B cell (primary cell): ENCODE measurements at regions not wholly inside any gene's neighbourhood (a gene's known extent, or its start where the extent isn't known, plus 50 kb on each side); places are given as distances from the start of the nearest gene placed in this dataset.

Source experiments
- ATAC-seq: fragments of 200-7000 bp; cut with Tn5 transposase; one replicate; pipeline ENCODE4 v1.10.0; 2021; ENCODE audit warnings: low read depth, mild to moderate bottlenecking, moderate number of reproducible peaks, moderate library complexity
- CTCF ChIA-PET: fragments of 350-600 bp; sonication (Branson Sonifier 250); formaldehyde crosslinking; loops from one replicate; lab custom pipeline; 2021; ENCODE audit warnings: antibody characterized with exemption, inconsistent platforms; lab: Charles Lee
- POLR2A ChIA-PET: fragments of 350-600 bp; sonication (Branson Sonifier 250); formaldehyde crosslinking; loops from one replicate; lab custom pipeline; 2021; ENCODE audit warnings: antibody characterized with exemption; lab: Charles Lee
- DNase-seq: peaks from one replicate; pipeline ENCODE4 v3.0.0; 2013
- H2AFZ ChIP-seq: 2 replicates; pipeline ENCODE4 v1.6.1; 2012; ENCODE audit warnings: mild to moderate bottlenecking, low read depth, low read length; ENCODE audit not compliant: insufficient read depth, poor library complexity, severe bottlenecking
- H3K27ac ChIP-seq, 2 donors: 1 replicate in 1 of 2; 2 replicates in 1 of 2; pipeline ENCODE4 v1.5.1; 2012 to 2013; ENCODE audit warnings: low read length in 2 of 2, mild to moderate bottlenecking in 2 of 2, moderate library complexity in 1 of 2
- H3K27me3 ChIP-seq, 4 experiments: fragments of 200-600 bp in 1 of 4; sonication (generic) in 1 of 4; replicated peaks in 1 of 4; 1 replicate in 2 of 4; 2 replicates in 2 of 4; pipeline versions ENCODE4 v1.6.1 to v1.7.0; 2013 to 2016; ENCODE audit warnings: low read length in 3 of 4, mild to moderate bottlenecking in 2 of 4, mixed read lengths in 1 of 4, moderate library complexity in 1 of 4; ENCODE audit not compliant: insufficient read depth in 4 of 4, control insufficient read depth in 3 of 4; ENCODE audit errors: control extremely low read depth in 1 of 4
- H3K36me3 ChIP-seq, 2 experiments: replicated peaks in 1 of 2; 1 replicate in 1 of 2; 2 replicates in 1 of 2; pipeline versions ENCODE4 v1.6.1 to v1.7.1; 2013; ENCODE audit warnings: low read length in 1 of 2; ENCODE audit not compliant: insufficient read depth in 2 of 2, control insufficient read depth in 1 of 2; ENCODE audit errors: control extremely low read depth in 1 of 2, extremely low read depth in 1 of 2
- H3K4me1 ChIP-seq, 2 donors: fragments of 200-600 bp in 1 of 2; sonication (generic) in 1 of 2; 1 replicate in 1 of 2; 2 replicates in 1 of 2; pipeline versions ENCODE4 v1.5.1 to v1.6.1; 2013 to 2017; ENCODE audit warnings: low read length in 2 of 2; ENCODE audit not compliant: control insufficient read depth in 2 of 2, insufficient read depth in 2 of 2
- H3K4me2 ChIP-seq: replicated peaks from 2 replicates; pipeline ENCODE3; 2012; ENCODE audit warnings: mild to moderate bottlenecking, low read depth, low read length; ENCODE audit not compliant: poor library complexity, severe bottlenecking
- H3K4me3 ChIP-seq, 5 experiments: fragments of 200-600 bp in 1 of 5; sonication (generic) in 1 of 5; 1 replicate in 3 of 5; 2 replicates in 2 of 5; pipeline versions ENCODE4 v1.5.1 to v1.7.0; 2011 to 2016; ENCODE audit warnings: low read length in 4 of 5, mild to moderate bottlenecking in 4 of 5, low read depth in 2 of 5, control low read depth in 1 of 5, moderate library complexity in 1 of 5; ENCODE audit not compliant: insufficient read depth in 1 of 5; ENCODE audit errors: control extremely low read depth in 1 of 5, extremely low read depth in 1 of 5
- H3K79me2 ChIP-seq: fragments of 200-600 bp; sonication (generic); one replicate; pipeline ENCODE4 v1.6.0; 2016; ENCODE audit warnings: low read length; ENCODE audit not compliant: control insufficient read depth, insufficient read depth
- H3K9ac ChIP-seq: fragments of 200-600 bp; sonication (generic); 2 replicates; pipeline ENCODE4 v1.6.1; 2017; ENCODE audit warnings: mild to moderate bottlenecking, low read length, moderate library complexity
- H3K9me3 ChIP-seq, 3 donors: one replicate each; pipeline versions ENCODE4 v1.6.1 to v1.7.1; 2013; ENCODE audit warnings: low read length in 2 of 3; ENCODE audit not compliant: control insufficient read depth in 2 of 3, insufficient read depth in 1 of 3; ENCODE audit errors: control extremely low read depth in 1 of 3
- H4K20me1 ChIP-seq: 2 replicates; pipeline ENCODE4 v1.6.0; 2012; ENCODE audit warnings: mild to moderate bottlenecking, low read length; ENCODE audit not compliant: insufficient read depth, control insufficient read depth, poor library complexity, severe bottlenecking
- H3K27ac Mint-ChIP-seq: one replicate; pipeline ENCODE4 v1.8.0; 2021; ENCODE audit warnings: mixed read lengths
- H3K27me3 Mint-ChIP-seq: one replicate; pipeline ENCODE4 v1.8.0; 2021; ENCODE audit warnings: mixed read lengths
- H3K4me1 Mint-ChIP-seq: one replicate; pipeline ENCODE4 v1.8.0; 2021; ENCODE audit warnings: mixed read lengths
- H3K4me3 Mint-ChIP-seq: one replicate; pipeline ENCODE4 v1.8.0; 2021; ENCODE audit warnings: mixed read lengths
- H3K9me3 Mint-ChIP-seq: one replicate; pipeline ENCODE4 v1.8.0; 2022; ENCODE audit warnings: mixed read lengths; ENCODE audit not compliant: insufficient read depth
- CTCF ChIP-seq: fragments of 200-600 bp; IDR thresholded peaks from one replicate; pipeline ENCODE4 v1.8.0; 2022; ENCODE audit warnings: antibody characterized with exemption, mild to moderate bottlenecking
- EZH2 ChIP-seq: IDR thresholded peaks from 2 replicates; pipeline ENCODE4 v1.6.1; 2012; ENCODE audit warnings: borderline replicate concordance, low read depth, mild to moderate bottlenecking, moderate library complexity, low read length; ENCODE audit not compliant: insufficient read depth, poor library complexity, severe bottlenecking
- WGBS: methylation state at CpG from one replicate; pipeline ENCODE4 v1.1.5; 2013; ENCODE audit warnings: missing lambda C conversion rate; ENCODE audit not compliant: insufficient coverage; 5-methylcytosine and 5-hydroxymethylcytosine counted together
- intact Hi-C: fragments of 100-400 bp; cut with micrococcal nuclease; formaldehyde crosslinking; loops from one replicate; pipeline ENCODE4 v1.10.0; 2022

DNA sequence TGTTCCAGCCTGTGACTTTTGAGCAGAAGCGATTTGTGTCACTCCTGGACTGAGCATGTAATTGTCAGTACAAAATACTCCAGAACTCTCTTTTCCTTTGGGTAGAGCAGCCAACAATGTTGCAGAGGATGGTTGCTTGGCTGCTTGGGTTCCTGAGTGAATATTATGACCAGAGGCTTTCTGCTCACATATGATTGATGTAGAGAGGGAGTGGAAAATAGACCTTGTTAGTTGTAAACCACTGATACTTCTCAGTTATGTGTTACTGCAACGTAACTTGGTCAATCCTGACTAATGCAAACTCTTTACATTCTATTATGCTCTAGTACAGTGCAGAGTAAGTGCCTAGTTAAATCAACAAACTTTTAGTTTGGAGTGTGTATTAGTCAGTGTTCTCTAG is 322.6 kb upstream of the KCNH8 start:
- H2AFZ ChIP-seq, result no peak overlapping the region
- no peak overlapping the region for H3K4me3 ChIP-seq
- Mint-ChIP-seq H3K9me3 (no peaks in the 10 kb centered on the region), H3K27me3 (no peaks in the 10 kb centered on the region), H3K4me3 (no peak overlapping the region), H3K4me1 (peaks cover 4% of the 10 kb centered on the region), H3K27ac (no peak overlapping the region)
- no peak overlapping the region for H3K9ac ChIP-seq
- no peak for DNase-seq
- no peaks in the 10 kb centered on the region for H3K79me2 ChIP-seq
- H4K20me1 ChIP-seq, result no peaks in the 10 kb centered on the region
- 100% methylated on average over 1 of the region's 2 CpGs for WGBS
- H3K9me3 ChIP-seq, result peaks cover 0 to 1% (median 0%) of the 10 kb centered on the region in 3 donors
- POLR2A ChIA-PET, result no interaction called here
- TF ChIP-seq CTCF (no peak), EZH2 (no peak)
- no peaks in the 10 kb centered on the region for H3K4me1 ChIP-seq
- intact Hi-C loops, result no loop called here
- no peak overlapping the region for H3K27ac ChIP-seq
- no peaks in the 10 kb centered on the region for H3K27me3 ChIP-seq
- H3K36me3 ChIP-seq, result no peaks in the 10 kb centered on the region
- H3K4me2 ChIP-seq, result no peak overlapping the region
- ATAC-seq, result no peak
- CTCF ChIA-PET, result no interaction called here

- Histone ChIP-seq H3K36me3 (no peaks in the 10 kb centered on the region), H3K9ac (no peak overlapping the region), H3K79me2 (no peaks in the 10 kb centered on the region), H2AFZ (no peak overlapping the region), H3K4me1 (no peaks in the 10 kb centered on the region), H4K20me1 (no peaks in the 10 kb centered on the region), H3K27ac (no peak overlapping the region), H3K4me3 (no peak overlapping the region), H3K27me3 (no peaks in the 10 kb centered on the region), H3K9me3 (no peaks in the 10 kb centered on the region), H3K4me2 (no peak overlapping the region)
- POLR2A ChIA-PET, result no interaction called here
- intact Hi-C loops, result no loop called here
- TF ChIP-seq EZH2, result no peak
- TF ChIP-seq CTCF, result no peak
- H3K27ac Mint-ChIP-seq, result no peak overlapping the region
- WGBS, result 100% methylated on average over 1 of the region's 3 CpGs
- H3K9me3 Mint-ChIP-seq, result no peaks in the 10 kb centered on the region
- no peaks in the 10 kb centered on the region for H3K4me1 Mint-ChIP-seq
- peaks cover 2% of the 10 kb centered on the region for H3K27me3 Mint-ChIP-seq
- CTCF ChIA-PET, result no interaction called here
- DNase-seq (no peak), ATAC-seq (no peak)
- H3K4me3 Mint-ChIP-seq, result no peak overlapping the region
These were observed 335.0 kb upstream of the KCNH8 start for GRCh38 chr3:18813300-18813699.
